HepG2 (cell line): ENCODE measurements at regions not wholly inside any gene's neighbourhood (a gene's known extent, or its start where the extent isn't known, plus 50 kb on each side); places are given as distances from the start of the nearest gene placed in this dataset.

Source experiments
- ATAC-seq: fragments of 200-7000 bp; cut with Tn5 transposase; 3 replicates; pipeline ENCODE4 v1.9.1; 2020; ENCODE audit warnings: mild to moderate bottlenecking, moderate library complexity
- BruUV-seq: library from RNA; stranded (reverse); fragments of 400-500 nt; replicated peaks from 2 replicates; lab custom pipeline; 2021; lab: Mats Ljungman, UMichigan
- CTCF ChIA-PET: fragments of 300-600 bp; formaldehyde crosslinking; extraction: SDS; loops from one replicate; lab custom pipeline; 2021; ENCODE audit warnings: low total read pairs, inconsistent platforms, low intra/inter-chr PET ratio; lab: Yijun Ruan, JAX
- POLR2A ChIA-PET: fragments of 350-600 bp; sonication (Branson Sonifier 250); formaldehyde crosslinking; loops from one replicate; lab custom pipeline; 2020; ENCODE audit warnings: antibody characterized with exemption, inconsistent platforms; lab: Yijun Ruan, JAX
- DNase-seq: peaks from one replicate; pipeline ENCODE4 v3.0.0-alpha.2; 2015; ENCODE audit warnings: low spot score
- FAIRE-seq: peaks from 3 replicates; lab custom pipeline; 2011; peaks lifted over from hg19 to GRCh38; lab: Jason Lieb, UNC
- H2AFZ ChIP-seq: one replicate; pipeline ENCODE4 v1.6.1; 2011; ENCODE audit warnings: low read length, inconsistent platforms
- H3K27ac ChIP-seq: fragments of 300-600 bp; 3 replicates; pipeline ENCODE4 v1.8.0; 2011; ENCODE audit warnings: mixed run types, mild to moderate bottlenecking, mixed read lengths, low read length, inconsistent platforms; ENCODE audit not compliant: insufficient read depth; ENCODE audit errors: extremely low read length
- H3K27me3 ChIP-seq, 2 experiments: fragments of 200-600 bp in 1 of 2; 2 replicates in 1 of 2; 3 replicates in 1 of 2; pipeline versions ENCODE4 v1.6.0 to v1.8.0; 2011; ENCODE audit warnings: low read length in 2 of 2, mild to moderate bottlenecking in 2 of 2, moderate library complexity in 2 of 2, inconsistent platforms in 1 of 2; ENCODE audit not compliant: insufficient read depth in 2 of 2, control insufficient read depth in 1 of 2
- H3K36me3 ChIP-seq, 2 experiments: fragments of 200-600 bp in 1 of 2; replicated peaks in 1 of 2; 2 replicates in 1 of 2; 3 replicates in 1 of 2; pipeline versions ENCODE4 v1.5.1 to v1.8.0; 2011; ENCODE audit warnings: low read length in 2 of 2, inconsistent platforms in 1 of 2; ENCODE audit not compliant: insufficient read depth in 2 of 2, control insufficient read depth in 1 of 2
- H3K4me1 ChIP-seq: 2 replicates; pipeline ENCODE4 v1.5.1; 2012; ENCODE audit warnings: low read length, inconsistent platforms; ENCODE audit not compliant: insufficient read depth
- H3K4me2 ChIP-seq: 2 replicates; pipeline ENCODE4 v1.6.0; 2011; ENCODE audit warnings: low read depth, low read length, inconsistent platforms
- H3K4me3 ChIP-seq, 3 experiments: fragments of 200-600 bp in 1 of 3; sonication (generic), shearing (Covaris generic) in 1 of 3; replicated peaks in 1 of 3; 2 replicates each; pipeline ENCODE4 v1.5.1; 2011 to 2016; ENCODE audit warnings: low read length in 3 of 3, inconsistent platforms in 2 of 3, low read depth in 2 of 3, mild to moderate bottlenecking in 2 of 3, control low read depth in 1 of 3, mixed read lengths in 1 of 3; ENCODE audit not compliant: insufficient read depth in 1 of 3
- H3K79me2 ChIP-seq: one replicate; pipeline ENCODE4 v1.6.1; 2011; ENCODE audit warnings: low read length, inconsistent platforms; ENCODE audit not compliant: insufficient read depth
- H3K9ac ChIP-seq: 2 replicates; pipeline ENCODE4 v1.6.0; 2011; ENCODE audit warnings: mild to moderate bottlenecking, low read depth, low read length, inconsistent platforms; ENCODE audit not compliant: insufficient read depth
- H3K9me3 ChIP-seq: 2 replicates; pipeline ENCODE4 v1.5.1; 2012; ENCODE audit warnings: mild to moderate bottlenecking, low read length
- H4K20me1 ChIP-seq: 2 replicates; pipeline ENCODE4 v1.6.0; 2011; ENCODE audit warnings: inconsistent platforms, mild to moderate bottlenecking, low read length, moderate library complexity; ENCODE audit not compliant: insufficient read depth
- ATM ChIP-seq: fragments of 450-650 bp; IDR thresholded peaks from 2 replicates; pipeline ENCODE4 v1.7.1; 2017; ENCODE audit warnings: mild to moderate bottlenecking, borderline replicate concordance
- BRD4 ChIP-seq: sonication (generic); formaldehyde crosslinking; IDR thresholded peaks from 2 replicates; pipeline ENCODE4 v1.4.0; 2020; ENCODE audit warnings: missing genetic modification reagents
- CBX2 ChIP-seq, 2 experiments: fragments of 200-600 bp in 1 of 2; sonication (generic); formaldehyde crosslinking in 1 of 2; IDR thresholded peaks; 2 replicates each; pipeline versions ENCODE4 v1.7.0 to v1.8.1; 2018 to 2022; ENCODE audit warnings: low read depth in 2 of 2, low read length in 1 of 2, mild to moderate bottlenecking in 1 of 2, missing genetic modification reagents in 1 of 2
- FOXK2 ChIP-seq: fragments of 450-650 bp; IDR thresholded peaks from 2 replicates; pipeline ENCODE4 v1.6.1; 2016
- NAIF1 ChIP-seq: sonication (generic); formaldehyde crosslinking; IDR thresholded peaks from 2 replicates; pipeline ENCODE4 v1.5.0; 2020; ENCODE audit warnings: mild to moderate bottlenecking, missing genetic modification reagents, borderline replicate concordance
- NPAS2 ChIP-seq: sonication (generic); formaldehyde crosslinking; IDR thresholded peaks from 2 replicates; pipeline ENCODE4 v1.8.0; 2022; ENCODE audit warnings: mild to moderate bottlenecking, missing genetic modification reagents, borderline replicate concordance
- SMC3 ChIP-seq: IDR thresholded peaks from 2 replicates; pipeline ENCODE4 v1.6.1; 2011; ENCODE audit warnings: low read length, improper control_type of control experiment
- SP4 ChIP-seq: sonication (generic); formaldehyde crosslinking; IDR thresholded peaks from 2 replicates; pipeline ENCODE4 v1.8.1; 2023; ENCODE audit warnings: mild to moderate bottlenecking, missing genetic modification reagents
- STAG1 ChIP-seq: sonication (generic); formaldehyde crosslinking; IDR thresholded peaks from 2 replicates; pipeline ENCODE4 v1.4.0; 2020; ENCODE audit warnings: missing genetic modification reagents
- ZFYVE20 ChIP-seq: sonication (generic); formaldehyde crosslinking; IDR thresholded peaks from 2 replicates; pipeline ENCODE4 v1.8.0; 2023; ENCODE audit warnings: low read depth, mild to moderate bottlenecking, moderate library complexity, missing genetic modification reagents, borderline replicate concordance
- ZNF17 ChIP-seq: sonication (generic); formaldehyde crosslinking; IDR thresholded peaks from 2 replicates; pipeline ENCODE4 v1.5.0; 2020; ENCODE audit warnings: mild to moderate bottlenecking, missing genetic modification reagents
- ZNF326 ChIP-seq: sonication (generic); formaldehyde crosslinking; IDR thresholded peaks from 2 replicates; pipeline ENCODE4 v1.4.0; 2020; ENCODE audit warnings: missing genetic modification reagents, borderline replicate concordance
- ZNF33A ChIP-seq: sonication (generic); formaldehyde crosslinking; IDR thresholded peaks from 2 replicates; pipeline ENCODE4 v1.5.1; 2020; ENCODE audit warnings: missing genetic modification reagents, mild to moderate bottlenecking, moderate library complexity, borderline replicate concordance
- ZNF547 ChIP-seq: sonication (generic); formaldehyde crosslinking; IDR thresholded peaks from 2 replicates; pipeline ENCODE4 v1.5.1; 2020; ENCODE audit warnings: mild to moderate bottlenecking, missing genetic modification reagents
- ZNF788 ChIP-seq: sonication (generic); formaldehyde crosslinking; IDR thresholded peaks from 2 replicates; pipeline ENCODE4 v1.5.0; 2020; ENCODE audit warnings: mild to moderate bottlenecking, missing genetic modification reagents, borderline replicate concordance
- WGBS: methylation state at CpG from one replicate; pipeline ENCODE4 v1.1.6; 2017; ENCODE audit warnings: low lambda C conversion rate; 5-methylcytosine and 5-hydroxymethylcytosine counted together
- in situ Hi-C: cut with HindIII; loops from 2 replicates; pipeline ENCODE4 v1.10.0; 2017; ENCODE audit warnings: low pct_unique_long_range_greater_than_20kb; ENCODE audit not compliant: extremely low pct_ligation_motif_present
- intact Hi-C: fragments of 100-400 bp; cut with micrococcal nuclease; formaldehyde crosslinking; loops from one replicate; pipeline ENCODE4 v1.10.0; 2022; ENCODE audit not compliant: unreplicated experiment
- TF ChIP-seq, protein P1 (sequence below): sonication (generic); formaldehyde crosslinking; IDR thresholded peaks from 2 replicates; pipeline ENCODE4 v1.5.1; 2020; ENCODE audit warnings: missing genetic modification reagents, mild to moderate bottlenecking, borderline replicate concordance
- TF ChIP-seq, protein P2 (sequence below): sonication (generic); formaldehyde crosslinking; IDR thresholded peaks from 2 replicates; pipeline ENCODE4 v1.8.0; 2022; ENCODE audit warnings: mild to moderate bottlenecking, missing genetic modification reagents

DNA sequence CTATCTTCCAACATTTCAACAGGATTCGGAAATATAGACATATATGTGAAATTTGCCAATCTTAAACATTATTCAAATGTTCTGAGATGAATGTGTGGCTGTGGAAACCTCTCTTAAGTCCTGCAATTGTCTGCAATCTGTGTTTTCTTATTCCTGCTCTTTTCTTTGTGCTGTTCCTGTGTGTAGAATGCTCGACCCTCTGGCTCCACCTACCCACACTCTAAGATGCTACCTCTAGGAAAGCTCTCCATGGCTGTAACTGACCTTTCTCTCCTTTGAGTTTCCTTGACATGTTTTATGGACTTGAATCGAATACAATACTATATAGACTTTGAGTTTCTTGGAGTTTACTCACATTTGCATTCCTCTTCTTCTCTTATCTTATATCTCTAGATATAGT, 120.6 kb upstream of the ASTN2 start:
- BruUV-seq, result no TSS peak
- no peak overlapping the region for H2AFZ ChIP-seq
- H4K20me1 ChIP-seq, result no peaks in the 10 kb centered on the region
- no peaks in the 10 kb centered on the region for H3K79me2 ChIP-seq
- H3K27me3 ChIP-seq, result no peaks in the 10 kb centered on the region
- H3K9me3 ChIP-seq, result no peaks in the 10 kb centered on the region
- 2% methylated on average over 3 of the region's 3 CpGs for WGBS
- H3K4me2 ChIP-seq, result no peak overlapping the region
- H3K9ac ChIP-seq, result no peak overlapping the region
- POLR2A ChIA-PET, result no interaction called here
- in situ Hi-C loops (no loop called here), intact Hi-C loops (loop anchor here (5.0 kb wide), 1 partner anchor 48 kb away; no protein-coding TSS in a partner anchor)
- FAIRE-seq (no peak), DNase-seq (no peak), ATAC-seq (no peak)
- H3K36me3 ChIP-seq, result no peaks in the 10 kb centered on the region
- no peaks in the 10 kb centered on the region for H3K4me1 ChIP-seq
- CTCF ChIA-PET, result no interaction called here
- TF ChIP-seq ZNF33A, result no peak
- 0 out of 2 replicates have a peak, but pooled peaks have one; percentile 12 for TF ChIP-seq SMC3
- TF ChIP-seq STAG1 (CRISPR knock-in tag), result peak; percentile 9; the same call in 1 of the 2 replicates
- no peak overlapping the region for H3K27ac ChIP-seq
- no peak overlapping the region for H3K4me3 ChIP-seq

DNA sequence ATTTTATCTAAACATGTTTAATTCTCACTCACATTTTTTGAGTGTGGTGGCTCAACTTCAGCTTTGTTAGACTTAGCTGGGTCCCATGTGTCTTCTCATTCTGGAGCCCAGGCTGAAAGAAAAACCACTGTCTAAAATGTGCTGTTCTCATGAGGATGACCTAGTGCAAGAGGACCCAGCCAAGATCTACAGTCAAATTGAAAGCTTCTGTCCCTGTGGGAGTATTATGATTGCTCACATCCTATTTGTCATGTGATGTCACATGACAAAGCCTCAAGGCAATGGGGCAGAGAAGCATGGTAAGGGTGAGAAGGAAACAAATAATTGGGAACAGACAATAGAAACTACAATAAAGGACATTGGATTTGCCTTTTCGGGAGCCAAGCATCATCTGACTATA, 113.4 kb upstream of the ASTN2 start:
- ChIA-PET CTCF (no interaction called here), POLR2A (no interaction called here)
- H3K4me2 ChIP-seq, result no peak overlapping the region
- whole genome bisulfite sequencing, result 4% methylated on average over 1 of the region's 1 CpG
- no peak for DNase-seq
- H3K36me3 ChIP-seq, result no peaks in the 10 kb centered on the region
- no peak overlapping the region for H3K27ac ChIP-seq
- H3K9me3 ChIP-seq, result no peaks in the 10 kb centered on the region
- no peak overlapping the region for H3K4me3 ChIP-seq
- ATAC-seq, result no peak
- H3K4me1 ChIP-seq, result no peaks in the 10 kb centered on the region; the same call in 1 of the 2 replicates
- TF ChIP-seq ZNF788 (CRISPR knock-in tag), result no peak
- TF ChIP-seq ZNF326 (CRISPR knock-in tag), result no peak
- TF ChIP-seq ZNF17 (CRISPR knock-in tag), result no peak
- TF ChIP-seq NAIF1, result no peak
- TF ChIP-seq ZFYVE20, result no peak
- no peak for TF ChIP-seq BRD4
- no peak for TF ChIP-seq SP4 (CRISPR knock-in tag)
- no peak for TF ChIP-seq FOXK2
- TF ChIP-seq, protein P1, sequence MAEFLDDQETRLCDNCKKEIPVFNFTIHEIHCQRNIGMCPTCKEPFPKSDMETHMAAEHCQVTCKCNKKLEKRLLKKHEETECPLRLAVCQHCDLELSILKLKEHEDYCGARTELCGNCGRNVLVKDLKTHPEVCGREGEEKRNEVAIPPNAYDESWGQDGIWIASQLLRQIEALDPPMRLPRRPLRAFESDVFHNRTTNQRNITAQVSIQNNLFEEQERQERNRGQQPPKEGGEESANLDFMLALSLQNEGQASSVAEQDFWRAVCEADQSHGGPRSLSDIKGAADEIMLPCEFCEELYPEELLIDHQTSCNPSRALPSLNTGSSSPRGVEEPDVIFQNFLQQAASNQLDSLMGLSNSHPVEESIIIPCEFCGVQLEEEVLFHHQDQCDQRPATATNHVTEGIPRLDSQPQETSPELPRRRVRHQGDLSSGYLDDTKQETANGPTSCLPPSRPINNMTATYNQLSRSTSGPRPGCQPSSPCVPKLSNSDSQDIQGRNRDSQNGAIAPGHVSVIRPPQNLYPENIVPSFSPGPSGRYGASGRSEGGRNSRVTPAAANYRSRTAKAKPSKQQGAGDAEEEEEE (CRISPR knock-in tag), result no peak
- no peak for TF ChIP-seq NPAS2 (CRISPR knock-in tag)
- no peak for TF ChIP-seq ZNF547
- TF ChIP-seq ATM, result no peak
- no peak for TF ChIP-seq CBX2 (IDR thresholded peaks at IDR 0.05; ENCODE audit: low read depth, low read length)
- TF ChIP-seq CBX2 (CRISPR knock-in tag; IDR thresholded peaks at IDR 0.05; ENCODE audit: low read depth), result no peak
- TF ChIP-seq, protein P2, sequence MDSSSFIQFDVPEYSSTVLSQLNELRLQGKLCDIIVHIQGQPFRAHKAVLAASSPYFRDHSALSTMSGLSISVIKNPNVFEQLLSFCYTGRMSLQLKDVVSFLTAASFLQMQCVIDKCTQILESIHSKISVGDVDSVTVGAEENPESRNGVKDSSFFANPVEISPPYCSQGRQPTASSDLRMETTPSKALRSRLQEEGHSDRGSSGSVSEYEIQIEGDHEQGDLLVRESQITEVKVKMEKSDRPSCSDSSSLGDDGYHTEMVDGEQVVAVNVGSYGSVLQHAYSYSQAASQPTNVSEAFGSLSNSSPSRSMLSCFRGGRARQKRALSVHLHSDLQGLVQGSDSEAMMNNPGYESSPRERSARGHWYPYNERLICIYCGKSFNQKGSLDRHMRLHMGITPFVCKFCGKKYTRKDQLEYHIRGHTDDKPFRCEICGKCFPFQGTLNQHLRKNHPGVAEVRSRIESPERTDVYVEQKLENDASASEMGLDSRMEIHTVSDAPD (CRISPR knock-in tag), result no peak
- TF ChIP-seq, all 625 proteins: peak for 0
- Histone ChIP-seq H4K20me1 (no peaks in the 10 kb centered on the region), H3K9ac (no peak overlapping the region), H3K79me2 (no peaks in the 10 kb centered on the region), H2AFZ (no peak overlapping the region), H3K27me3 (no peaks in the 10 kb centered on the region)
- no TSS peak for BruUV-seq
- in situ Hi-C loops, result no loop called here
- intact Hi-C loops, result no loop called here
- no peak for FAIRE-seq
